Fibroblast of skin of left biceps (primary cell): ENCODE measurements at regions not wholly inside any gene's neighbourhood (a gene's known extent, or its start where the extent isn't known, plus 50 kb on each side); places are given as distances from the start of the nearest gene placed in this dataset.
"Not testable (repeated sequence)": the region's sequence is repeated elsewhere in the genome, so short reads cannot be mapped to it uniquely, and the experiment has no call there.

Source experiments
- DNase-seq, 2 experiments: peaks; one replicate each; pipeline ENCODE4 v3.0.0-alpha.2; 2013; ENCODE audit warnings: low read depth in 2 of 2

- no peak for DNase-seq
These were observed 53.0 kb upstream of the TNKS2 start for GRCh38 chr10:91745090-91745831.

- no peak for DNase-seq
These were observed 54.8 kb upstream of the TNKS2 start for GRCh38 chr10:91743465-91743864.

- no peak for DNase-seq
These were observed 56.0 kb upstream of the TNKS2 start for GRCh38 chr10:91742229-91742628.

GRCh38 chr10:91741356-91741755 is 56.9 kb upstream of the TNKS2 start:
- DNase-seq: no peak

- no peak for DNase-seq
These were observed 57.8 kb upstream of the TNKS2 start for GRCh38 chr10:91740353-91740924.

GRCh38 chr10:91732265-91732664 is 66.0 kb upstream of the TNKS2 start:
- DNase-seq: not testable (repeated sequence)

GRCh38 chr10:91729339-91729738 is 68.9 kb upstream of the TNKS2 start:
- not testable (repeated sequence) for DNase-seq

- DNase-seq: no peak
These were observed 71.9 kb upstream of the TNKS2 start for GRCh38 chr10:91726355-91726754.

GRCh38 chr10:91724933-91725332 is 73.3 kb upstream of the TNKS2 start:
- no peak for DNase-seq

GRCh38 chr10:91713461-91714072 is 80.7 kb upstream of the PPP1R3C start:
- no peak for DNase-seq

GRCh38 chr10:91711885-91712680 is 79.2 kb upstream of the PPP1R3C start:
- DNase-seq: no peak

- DNase-seq: no peak
These were observed 76.5 kb upstream of the PPP1R3C start for GRCh38 chr10:91709394-91709798.

GRCh38 chr10:91708174-91708861 is 75.4 kb upstream of the PPP1R3C start:
- DNase-seq: no peak

GRCh38 chr10:91707236-91707635 is 74.4 kb upstream of the PPP1R3C start:
- DNase-seq: no peak

- no peak for DNase-seq
These were observed 73.2 kb upstream of the PPP1R3C start for GRCh38 chr10:91705948-91706670.

GRCh38 chr10:91702620-91703019 is 69.7 kb upstream of the PPP1R3C start:
- no peak for DNase-seq

GRCh38 chr10:91700788-91701444 is 68.0 kb upstream of the PPP1R3C start:
- peak; percentile 18 to 24 for DNase-seq

GRCh38 chr10:91700273-91700672 is 67.4 kb upstream of the PPP1R3C start:
- no peak for DNase-seq

- no peak for DNase-seq
These were observed 65.4 kb upstream of the PPP1R3C start for GRCh38 chr10:91698258-91698657.

GRCh38 chr10:91694170-91694794 is 61.4 kb upstream of the PPP1R3C start:
- DNase-seq: no peak
